NCI-H1092 treated with DMSO at 0.1 percent for 48 hours (cell line): ENCODE measurements at regions not wholly inside any gene's neighbourhood (a gene's known extent, or its start where the extent isn't known, plus 50 kb on each side); places are given as distances from the start of the nearest gene placed in this dataset.

Experiments used
- DNase-seq: peaks from one replicate; lab custom pipeline; 2025; lab: John Stamatoyannopoulos, UW

DNA sequence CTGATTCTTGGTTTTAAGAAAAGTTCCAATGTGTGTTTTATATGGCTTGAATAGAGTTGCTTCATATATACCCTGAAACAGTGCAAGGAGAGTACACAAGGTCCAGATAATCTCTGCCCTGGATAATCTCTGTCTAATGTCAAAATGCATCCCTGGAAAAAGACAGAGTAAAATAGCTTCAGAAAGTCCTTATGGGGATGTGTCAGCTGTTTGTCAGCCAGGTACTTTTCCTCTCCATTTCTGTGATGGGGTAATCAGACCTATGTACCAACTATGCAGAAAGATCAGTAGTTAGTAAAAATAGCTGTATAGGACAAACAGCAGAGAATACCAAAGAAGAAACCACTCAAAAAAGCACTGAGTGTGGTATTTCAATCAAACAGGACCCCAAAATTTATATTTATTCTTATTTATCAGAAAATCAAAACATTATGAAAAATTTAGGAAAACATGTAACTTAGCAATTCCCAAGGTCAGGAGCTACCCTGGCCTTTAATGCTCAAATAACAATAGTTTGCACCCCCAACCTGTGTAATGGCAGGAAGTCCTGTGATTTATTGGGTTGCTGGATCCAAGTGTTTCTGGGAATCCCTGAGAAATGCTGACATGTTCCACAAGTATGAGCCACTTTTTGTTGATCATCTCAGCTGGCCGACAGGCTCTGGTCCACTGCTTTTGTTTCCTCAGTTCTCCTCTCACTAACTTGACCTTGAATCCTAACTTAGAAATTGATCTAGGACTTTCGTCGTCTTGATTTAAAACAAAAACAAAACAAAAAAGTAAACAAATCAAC lies 69.6 kb downstream of the MDH1 start:
- no peak for DNase-seq

DNA sequence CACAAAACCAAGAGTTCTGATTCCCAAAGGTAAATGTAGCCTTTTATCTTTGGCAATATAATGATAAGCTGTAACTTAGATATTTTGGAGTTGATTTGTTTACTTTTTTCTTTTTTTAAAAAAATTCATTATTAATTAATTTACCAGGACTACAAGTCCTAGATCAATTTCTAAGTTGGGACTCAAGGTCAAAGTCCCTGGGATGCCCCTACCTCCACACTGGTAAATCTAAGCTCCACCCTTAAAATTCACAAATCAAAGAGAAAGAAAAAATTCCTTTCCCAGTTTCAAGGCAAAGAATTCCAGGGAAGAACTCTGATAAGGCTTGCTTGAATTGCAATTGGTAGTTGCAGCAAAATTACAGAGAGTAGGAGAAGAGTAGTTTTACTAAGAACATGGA lies 71.3 kb downstream of the MDH1 start:
- DNase-seq: no peak

DNA sequence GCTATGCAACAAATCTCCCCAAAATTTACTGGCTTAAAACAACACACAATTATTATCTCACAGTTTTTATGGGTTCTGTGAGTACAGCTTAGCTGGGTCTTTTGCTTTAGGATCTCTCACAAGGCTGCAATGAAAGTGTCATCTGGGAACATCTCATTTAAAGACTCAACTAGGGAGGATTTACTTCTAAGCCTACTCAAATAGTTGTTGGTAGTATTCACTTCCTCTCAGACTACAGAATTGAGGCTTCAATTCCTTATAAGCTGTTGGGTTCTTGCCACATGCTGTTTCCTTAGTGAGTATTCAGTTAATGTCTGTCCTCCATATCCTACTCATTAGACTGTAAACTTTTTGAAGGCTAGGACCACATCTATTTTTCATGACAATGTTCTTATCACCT lies 72.3 kb downstream of the MDH1 start:
- DNase-seq: no peak

DNA sequence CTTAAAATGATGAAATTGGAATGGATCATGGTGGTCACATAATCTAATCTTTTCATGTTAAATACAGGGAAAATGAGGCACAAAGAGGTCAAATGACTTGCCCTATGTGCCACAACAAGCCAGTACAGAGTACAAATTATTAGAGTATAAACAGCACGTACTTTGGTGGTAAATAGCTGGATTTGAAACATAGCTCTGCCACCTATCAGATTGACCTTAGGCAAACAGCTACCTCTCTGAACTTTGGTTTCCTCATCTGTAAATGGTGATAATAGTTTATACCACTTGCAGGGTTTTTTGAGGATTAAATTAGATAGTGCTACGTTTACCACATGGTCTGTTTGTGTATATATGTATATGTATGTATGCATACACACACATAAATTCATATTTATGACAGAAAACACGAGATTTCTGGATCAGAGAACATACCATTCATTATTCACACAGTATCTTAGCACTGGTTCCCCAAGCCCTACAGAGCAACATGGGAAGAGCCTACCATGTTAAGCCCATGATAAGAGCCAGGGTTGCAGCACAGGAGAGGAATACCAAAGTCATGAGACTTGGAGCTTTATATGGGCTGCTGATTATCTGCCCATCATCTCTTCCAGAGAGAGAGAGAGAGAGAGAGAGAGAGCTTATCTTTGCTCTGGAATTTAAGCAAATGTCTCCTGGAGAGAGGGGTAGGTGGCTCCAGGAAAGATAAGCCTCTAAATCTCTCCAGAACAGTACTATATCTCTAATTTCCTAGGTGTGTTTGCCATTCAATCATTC lies 73.5 kb downstream of the MDH1 start:
- no peak for DNase-seq

DNA sequence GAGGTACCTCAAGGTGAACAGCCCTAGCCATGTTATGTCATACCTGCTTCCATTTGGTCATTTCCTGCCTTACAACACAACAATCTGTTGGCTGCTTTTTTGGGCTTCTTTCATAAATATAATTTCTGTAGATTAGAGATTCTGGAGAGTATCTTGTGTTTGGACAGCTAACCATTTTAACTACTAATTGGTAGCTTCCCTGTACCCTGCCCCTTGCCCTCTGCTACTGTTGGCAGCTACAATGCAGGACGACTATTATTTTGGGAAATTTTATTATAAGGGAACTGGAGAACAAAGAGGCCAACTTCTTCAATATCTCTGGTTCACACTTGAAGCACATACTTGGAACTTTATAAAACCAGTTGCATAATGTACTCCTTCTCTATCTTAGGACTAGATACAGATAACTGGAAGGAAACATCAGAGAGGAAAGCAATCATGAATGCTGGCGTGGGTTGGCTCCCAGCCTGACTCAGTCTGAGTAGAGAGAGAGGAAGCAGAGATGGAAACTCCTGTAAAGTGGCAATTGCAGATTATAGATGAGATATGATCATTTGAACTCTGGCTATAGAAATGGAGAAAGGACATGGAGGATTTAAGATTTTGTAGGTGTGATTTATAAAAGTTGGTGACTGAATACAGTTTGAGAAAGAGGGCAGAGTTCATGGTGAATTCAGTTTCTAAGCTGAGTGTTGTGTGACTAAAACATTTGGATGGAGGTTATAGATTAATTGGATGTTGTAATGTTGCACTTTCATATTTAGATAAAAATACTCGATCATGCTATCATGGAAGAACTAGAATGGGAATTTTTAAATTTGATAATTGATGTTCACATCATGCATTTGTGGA lies 74.5 kb downstream of the MDH1 start:
- no peak for DNase-seq

DNA sequence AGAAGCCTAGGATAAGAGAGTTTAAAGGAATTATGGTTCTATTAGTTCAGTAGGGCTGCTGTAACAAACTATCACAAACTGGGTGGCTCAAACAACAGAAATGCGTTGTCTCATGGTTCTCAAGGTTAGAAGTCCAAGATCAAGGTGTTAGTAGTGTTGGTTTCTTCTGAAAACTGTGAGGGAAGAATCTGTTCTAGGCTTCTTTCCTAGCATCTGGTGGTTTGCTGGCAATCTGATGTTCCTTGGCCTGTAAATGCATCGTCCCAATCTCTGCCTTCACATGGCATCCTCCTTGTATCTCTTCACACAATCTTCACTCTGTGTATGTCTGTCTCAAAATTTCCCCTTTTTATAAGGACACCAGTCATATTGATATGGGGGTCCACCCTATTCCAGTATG lies 76.3 kb downstream of the MDH1 start:
- no peak for DNase-seq

DNA sequence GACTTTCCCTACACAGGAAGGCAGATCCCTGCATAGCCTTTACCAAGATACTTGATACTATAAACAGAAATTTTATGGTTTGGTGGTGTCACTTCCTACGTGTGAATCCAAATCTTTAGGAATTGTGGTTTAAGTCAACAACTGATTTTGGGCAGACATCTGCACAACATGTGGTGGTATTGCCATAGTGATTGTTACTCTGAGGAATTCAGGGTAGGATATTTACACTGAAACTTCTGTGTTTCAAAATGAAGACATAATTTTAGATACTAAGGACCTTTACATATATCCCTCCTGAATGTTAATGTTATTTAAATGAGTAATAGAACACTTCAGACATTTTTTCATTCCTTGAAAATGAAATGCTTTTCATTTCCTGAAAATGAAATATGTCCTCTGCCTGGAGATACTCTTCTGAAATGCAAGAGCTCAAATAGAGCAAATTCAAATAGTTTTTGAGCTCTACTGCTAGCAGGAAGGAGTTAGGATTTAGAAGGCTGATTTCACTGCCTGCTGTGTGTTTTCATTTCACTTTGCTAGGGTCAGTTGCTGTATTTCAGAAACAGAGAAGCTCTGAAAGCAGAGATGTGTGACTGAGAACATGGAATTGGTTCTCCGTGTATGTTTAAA lies 77.2 kb downstream of the MDH1 start:
- no peak for DNase-seq

DNA sequence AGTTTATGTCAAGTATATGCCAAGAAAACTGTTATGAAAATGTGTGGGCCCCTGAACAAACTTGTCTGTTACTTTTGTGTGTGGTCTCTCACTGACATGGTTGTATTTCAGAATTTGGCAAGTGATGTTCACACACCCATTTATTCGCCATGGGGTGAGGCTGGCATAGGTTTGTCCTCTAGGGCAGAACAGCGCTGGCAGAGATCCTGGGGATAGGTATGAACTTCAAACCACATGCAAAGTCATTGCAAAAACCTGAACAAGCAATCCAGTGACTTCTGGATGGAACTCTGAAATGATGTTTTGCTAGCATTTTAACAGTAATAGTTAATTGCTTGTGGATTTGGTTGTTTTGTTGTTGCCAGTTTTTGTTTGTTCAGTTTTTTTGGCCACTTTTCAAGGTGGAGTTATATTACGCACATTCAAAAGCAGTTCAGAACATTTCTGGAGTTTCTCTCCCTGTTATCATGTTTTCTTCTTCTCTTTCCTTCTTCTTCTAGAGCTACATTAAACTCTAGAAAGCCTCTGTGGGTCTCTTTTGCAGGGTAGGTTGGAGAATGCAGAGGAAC lies 78.5 kb downstream of the MDH1 start:
- DNase-seq: no peak

DNA sequence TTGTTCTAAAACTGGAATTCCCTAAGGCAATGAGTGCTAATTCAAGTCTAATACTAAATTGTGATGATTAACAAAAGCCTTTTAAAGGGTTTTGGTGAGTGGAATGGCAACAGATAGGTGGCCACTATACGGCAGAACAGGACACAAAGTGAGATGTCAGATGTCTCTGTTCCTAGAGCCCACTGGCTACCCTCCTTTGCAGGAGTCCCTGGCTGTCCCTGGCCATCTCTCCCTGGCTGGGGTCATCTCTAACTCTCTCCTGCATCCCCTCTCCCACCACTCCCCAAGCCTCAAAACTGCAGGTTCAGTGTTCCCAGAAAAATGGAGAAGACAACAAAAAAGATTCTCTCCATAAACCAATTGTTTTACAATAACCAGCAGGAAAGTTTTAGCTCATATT lies 79.2 kb downstream of the MDH1 start:
- DNase-seq: no peak

DNA sequence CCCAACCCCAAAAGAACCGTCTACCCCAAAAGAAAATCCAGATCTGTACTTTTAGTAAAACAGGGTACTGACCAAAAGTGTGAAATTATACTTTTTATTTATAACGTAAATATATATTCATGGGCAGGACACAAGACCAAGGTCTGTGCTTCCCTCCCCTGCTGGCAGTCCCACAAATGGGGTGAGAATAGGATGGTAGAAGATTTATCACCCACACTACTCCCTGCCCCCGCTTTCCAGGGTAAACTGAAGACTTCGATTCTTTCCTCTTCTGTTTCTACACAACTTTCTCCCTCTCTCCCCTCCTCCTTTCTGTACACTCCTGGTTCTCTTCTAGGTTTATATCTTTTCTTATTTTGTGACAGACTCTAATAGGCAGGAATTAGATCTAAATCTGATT lies 79.7 kb downstream of the MDH1 start:
- DNase-seq: no peak

DNA sequence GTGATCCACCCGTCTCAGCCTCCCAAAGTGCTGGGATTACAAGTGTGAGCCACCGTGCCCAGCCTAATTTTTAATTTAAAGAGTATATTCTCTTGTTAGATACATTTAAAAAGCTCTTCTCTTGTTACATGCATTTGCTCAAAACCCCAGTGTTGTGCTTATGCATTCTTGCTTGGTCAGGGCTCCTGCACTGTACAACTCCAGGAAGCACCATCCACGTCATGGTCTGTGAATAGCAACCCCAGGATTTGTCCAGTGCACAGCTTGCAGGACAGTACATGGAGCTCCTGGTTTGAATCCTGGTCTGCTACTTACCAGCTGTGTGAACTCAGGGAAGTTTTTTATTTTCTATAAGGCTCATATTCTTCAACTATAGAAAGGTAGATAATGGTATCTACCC lies 80.8 kb downstream of the MDH1 start:
- no peak for DNase-seq

DNA sequence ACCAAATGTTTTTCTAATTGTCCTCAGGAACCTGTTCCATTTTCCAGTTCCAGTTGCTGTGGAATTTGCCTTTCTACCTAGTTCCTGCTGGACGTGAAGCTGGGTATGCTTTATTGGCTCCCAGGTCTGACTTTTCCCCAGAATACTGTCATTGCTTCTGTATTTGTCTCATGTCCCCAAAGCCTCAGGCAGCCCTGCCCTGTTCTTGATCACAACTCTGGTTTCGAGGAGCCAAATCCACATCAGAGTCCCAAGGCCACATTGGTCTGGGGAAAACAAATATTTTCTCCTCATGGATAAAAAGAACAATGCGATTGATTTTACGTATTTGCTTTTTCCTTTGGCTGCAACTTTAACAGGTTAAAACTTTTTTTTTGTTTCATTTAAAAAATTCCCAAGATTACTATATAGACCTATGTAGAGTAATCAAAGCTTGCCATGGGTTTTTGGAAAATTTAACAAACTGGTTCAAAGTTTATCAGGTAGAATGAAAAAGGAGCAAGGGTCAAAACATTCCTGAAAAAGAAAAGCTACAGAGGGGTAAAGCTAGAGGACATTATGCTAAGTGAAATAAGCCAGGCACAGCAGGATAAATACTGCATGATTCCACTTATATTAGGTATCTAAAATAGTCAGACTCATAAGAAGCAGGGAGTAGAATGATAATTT lies 85.2 kb downstream of the MDH1 start:
- DNase-seq: no peak

DNA sequence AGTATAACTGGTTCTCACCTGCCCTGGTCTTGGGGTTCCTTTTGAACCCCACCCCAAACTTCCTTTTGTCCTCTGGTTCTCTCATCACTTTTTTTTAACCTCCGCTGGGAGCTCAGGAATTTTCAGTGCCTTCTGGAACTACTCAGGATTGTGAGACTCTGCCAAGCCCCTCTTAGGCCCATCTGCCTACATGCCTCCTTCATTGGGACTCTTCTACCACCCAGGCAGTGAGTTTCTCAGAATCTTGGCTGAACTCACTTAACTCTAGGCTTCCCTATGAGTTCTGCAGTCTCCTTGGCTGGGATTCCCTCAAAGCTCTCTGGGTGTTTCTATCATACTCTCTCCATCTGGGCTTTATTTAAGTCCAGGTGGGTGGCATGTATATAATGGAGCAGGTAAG lies 86.3 kb downstream of the MDH1 start:
- no peak for DNase-seq

DNA sequence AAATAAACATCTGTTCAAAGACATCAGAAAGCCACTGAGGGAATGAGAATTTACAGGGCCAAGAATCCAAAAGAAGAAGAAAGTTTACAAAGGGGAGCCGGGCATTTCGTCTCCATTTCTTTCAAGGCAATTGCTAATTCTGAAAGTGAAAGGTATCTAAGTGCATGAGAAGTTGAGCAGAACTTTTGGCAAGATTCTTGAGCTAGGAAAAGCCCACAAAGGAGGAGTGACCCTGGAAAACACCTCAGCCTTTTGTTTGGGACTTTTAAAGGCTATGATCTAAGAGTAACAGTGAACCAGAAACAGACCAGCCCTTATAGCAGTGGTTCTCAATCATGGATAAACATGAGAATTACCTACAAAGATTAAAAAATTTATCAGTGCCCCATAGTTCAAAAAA lies 87.4 kb downstream of the MDH1 start:
- DNase-seq: no peak

DNA sequence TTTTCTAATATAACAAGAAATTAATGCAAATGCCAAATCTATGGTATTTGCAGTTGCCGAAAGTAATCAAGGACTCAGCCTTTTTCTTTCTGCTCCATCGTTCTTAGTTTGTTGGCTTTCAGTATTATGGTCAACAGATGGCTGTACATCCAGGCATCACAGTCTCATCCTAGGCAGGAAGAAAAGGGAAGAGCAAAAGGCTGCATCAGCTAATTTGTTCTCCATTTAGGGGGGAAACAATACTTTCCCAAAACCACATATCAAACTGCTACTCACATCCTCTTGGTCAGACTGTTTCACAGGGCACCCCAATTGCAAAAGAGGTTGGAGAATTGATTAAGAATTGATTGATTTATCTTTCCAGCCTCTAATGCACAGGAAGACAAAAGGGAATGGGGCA lies 89.3 kb downstream of the MDH1 start:
- no peak for DNase-seq

DNA sequence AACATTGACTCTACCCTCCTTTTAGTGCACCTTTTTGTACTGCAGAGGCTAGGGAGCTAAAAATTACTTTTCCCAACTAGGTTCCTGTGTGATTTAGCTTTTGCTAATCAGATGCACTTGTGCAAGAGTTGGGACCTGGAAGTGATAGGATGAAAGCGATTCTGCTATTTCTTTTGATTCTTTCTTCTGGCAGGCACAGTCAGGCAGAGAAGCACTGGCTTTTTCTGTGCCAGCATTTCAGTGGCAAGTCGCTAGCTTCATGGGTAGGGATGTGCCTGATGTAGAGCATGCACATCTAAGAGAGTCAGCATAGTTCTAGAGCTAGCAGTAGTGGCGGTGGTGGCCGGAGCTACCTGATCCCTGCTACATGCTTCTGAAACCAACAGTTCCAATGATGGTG lies 89.8 kb downstream of the MDH1 start:
- no peak for DNase-seq

DNA sequence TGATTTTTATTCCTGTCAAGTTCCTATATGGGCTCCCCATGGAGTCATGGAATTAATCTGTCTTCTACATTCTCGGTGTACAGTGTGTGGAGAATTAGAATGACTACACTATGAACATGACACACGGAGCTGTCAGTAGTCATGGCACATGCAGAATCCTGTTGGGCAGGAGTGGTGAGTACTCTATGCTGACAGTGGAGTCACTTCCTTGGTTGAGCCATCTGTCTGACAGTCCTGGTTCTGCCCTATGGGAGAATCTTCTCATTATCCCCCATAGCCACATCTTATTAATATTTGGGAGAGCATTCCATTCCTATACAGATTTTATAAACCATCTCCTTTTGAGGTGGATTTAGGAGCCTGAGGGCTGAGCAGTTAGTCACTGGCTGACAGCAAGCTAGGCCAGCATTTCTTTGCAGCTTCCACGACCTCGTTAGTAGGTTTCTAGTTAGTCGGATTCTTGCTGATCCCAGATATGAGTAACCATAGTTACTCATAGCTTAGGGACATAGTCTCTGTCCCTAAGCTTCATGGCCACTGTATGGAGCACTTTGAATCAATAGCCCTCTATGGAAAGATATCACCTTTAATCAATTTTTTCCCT lies 90.6 kb downstream of the MDH1 start:
- no peak for DNase-seq

DNA sequence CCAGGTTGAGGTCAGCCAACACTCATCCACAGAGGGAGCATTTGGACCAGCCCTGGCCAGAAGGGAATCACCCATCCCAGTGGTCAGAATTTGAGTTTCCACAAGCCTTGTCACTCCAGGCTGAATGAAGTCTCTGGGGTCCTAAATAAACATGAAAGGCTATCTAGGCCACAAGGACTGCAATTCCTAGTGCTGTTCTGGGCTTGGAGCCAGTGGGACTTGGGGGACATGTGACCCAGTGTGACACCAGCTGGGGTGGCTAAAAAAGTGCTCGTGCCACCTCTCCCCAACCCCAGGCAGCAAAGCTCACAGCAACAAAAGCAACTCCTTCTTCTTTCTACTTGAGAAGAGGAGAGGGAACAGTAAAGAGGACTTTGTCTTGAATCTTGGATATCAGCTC lies 91.7 kb downstream of the MDH1 start:
- no peak for DNase-seq

DNA sequence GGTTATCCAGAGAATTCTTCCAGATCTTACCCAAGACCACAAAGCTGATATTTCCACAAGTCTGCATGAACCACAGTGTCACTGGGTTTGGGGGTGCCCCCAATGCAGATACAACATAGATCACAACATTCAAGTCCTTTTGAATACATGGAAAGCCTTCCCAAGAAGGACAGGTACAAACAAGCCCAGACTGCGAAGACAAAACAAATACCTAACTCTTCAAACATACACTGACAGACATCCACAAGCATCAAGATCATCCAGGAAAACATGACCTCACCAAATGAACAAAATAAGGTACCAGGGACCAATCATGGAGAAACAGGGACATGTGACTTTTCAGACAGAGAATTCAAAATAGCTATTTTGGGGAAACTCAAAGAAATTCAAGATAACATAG lies 93.1 kb downstream of the MDH1 start:
- no peak for DNase-seq

DNA sequence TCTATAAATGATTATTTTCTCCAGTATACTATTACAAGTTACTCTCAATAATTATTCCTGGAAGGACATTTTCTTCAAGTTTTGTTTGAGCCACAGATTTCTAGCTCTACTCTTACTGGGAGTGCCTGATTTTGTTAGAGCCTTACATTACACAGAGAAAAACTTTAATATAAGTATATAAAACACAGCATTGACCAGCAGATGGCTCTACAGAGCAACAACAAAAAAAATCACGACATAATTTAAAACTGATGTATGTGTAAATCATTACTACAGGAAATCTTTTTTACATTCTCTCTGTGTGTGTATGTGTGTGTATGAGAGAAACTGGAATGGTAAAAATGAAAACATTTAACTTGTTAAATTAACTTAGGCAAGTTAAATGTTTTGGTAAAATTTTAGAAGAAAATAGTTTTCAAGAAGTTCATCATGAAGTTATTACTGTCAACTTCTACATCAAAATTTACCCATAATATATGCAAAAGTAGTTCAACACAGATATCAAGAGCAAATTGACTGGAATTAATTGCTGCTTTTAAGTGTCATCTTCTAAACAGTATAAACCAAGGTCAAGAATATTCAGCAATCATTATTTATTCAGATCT lies 103.3 kb downstream of the MDH1 start:
- peak; percentile 3 for DNase-seq

DNA sequence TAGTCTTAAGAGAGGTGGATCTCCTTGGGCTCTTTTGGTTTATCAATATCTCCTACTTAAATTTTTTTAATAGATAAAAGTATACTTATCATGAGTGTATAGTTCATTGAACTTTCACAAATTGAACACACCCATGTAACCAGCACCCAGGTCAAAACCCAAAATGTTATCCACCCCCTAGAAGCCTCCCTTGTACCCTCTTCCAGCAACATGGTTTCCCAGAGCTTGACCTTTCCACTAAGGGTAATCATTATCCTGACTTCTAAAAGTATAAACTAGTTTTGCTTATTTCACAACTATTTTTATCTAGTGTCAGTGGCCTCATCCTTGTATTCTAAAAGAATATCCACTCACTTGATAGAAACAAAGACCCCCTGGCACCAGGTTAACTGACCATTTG lies 106.8 kb downstream of the MDH1 start:
- DNase-seq: no peak
